ENCODE measurements at regions not wholly inside any gene's neighbourhood (a gene's known extent, or its start where the extent isn't known, plus 50 kb on each side); places are given as distances from the start of the nearest gene placed in this dataset.

DNA sequence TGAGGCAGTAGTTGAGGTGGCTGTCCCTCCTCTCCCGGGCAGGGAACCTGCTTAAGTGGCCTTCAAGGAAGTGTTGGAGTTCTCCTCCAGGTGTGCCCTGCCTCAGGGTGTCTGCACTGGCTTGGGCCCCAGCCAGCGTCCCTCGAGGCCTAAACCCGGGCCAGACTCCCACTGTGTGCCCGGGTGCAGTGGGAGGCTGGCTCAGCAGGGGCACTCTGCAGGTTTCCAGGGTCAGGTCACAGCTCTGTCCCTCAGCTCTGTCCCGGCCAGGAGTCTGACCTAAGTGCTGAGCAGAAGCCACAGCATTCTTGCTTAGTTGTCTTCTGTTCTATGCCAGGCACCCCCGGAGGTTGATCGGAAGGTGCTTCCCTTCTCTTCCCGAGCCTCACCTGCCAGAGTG is 69.0 kb upstream of the OTOS start:
- no peak for DNase-seq (ENCODE audit: low read depth in 2 of 2)

DNA sequence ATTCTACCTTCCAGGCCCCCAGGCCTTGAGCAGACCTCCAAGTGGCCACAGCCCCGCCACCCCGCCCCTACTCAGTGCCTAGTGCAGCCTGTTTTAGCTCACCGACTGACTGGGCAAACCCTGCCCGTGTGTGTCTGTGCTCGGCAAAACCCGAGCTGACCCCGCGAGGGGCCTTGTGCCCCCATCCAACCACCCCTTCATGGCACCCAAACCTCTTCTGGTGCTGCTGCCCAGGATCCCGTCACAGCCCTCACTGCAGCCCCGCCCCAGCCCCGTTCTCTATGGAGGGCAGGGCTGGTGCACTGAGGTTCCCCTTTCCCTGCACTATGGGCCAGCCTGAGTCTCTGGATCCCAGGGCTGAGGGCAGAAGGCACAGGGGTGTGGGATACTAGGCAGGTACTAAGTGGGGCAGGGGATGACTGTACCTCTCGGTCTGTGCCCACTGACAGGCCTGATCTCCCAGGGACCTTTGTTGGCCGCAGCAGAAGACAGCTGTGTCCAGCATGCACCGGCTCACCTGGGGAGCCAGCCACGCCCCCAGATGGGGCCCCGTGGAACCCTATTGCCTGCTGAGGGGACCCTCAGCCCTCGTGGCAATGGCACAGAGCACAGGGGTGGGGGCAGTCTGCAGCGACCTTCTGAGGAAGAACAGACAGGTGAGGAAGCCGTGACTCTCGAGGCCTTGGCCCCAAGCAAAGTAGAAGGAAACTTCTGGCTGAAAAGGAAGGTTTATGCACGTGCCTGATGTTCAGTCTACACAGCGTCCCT is 69.9 kb upstream of the OTOS start:
- no peak for DNase-seq (ENCODE audit: low read depth in 2 of 2)

DNA sequence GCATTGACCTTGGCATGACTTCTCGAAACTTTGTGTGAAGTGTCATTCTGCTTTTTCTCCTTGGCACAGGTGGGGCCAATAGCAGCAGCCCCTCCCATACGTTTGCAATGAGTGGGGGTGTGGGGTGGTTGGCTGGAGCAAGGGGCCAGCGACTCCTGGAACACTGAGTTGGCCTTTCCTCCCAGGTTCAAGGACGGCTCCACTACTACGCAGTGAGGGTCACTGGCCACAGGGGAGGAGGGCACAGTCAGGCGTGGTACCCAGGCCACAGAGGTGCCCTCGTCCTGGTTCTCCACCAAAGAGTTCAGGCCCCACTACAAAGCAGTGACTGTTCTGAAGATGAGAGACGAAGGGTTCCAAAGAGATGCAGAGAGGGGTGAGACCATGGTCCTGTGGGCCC is 70.6 kb upstream of the OTOS start:
- no peak for DNase-seq (ENCODE audit: low read depth in 2 of 2)

DNA sequence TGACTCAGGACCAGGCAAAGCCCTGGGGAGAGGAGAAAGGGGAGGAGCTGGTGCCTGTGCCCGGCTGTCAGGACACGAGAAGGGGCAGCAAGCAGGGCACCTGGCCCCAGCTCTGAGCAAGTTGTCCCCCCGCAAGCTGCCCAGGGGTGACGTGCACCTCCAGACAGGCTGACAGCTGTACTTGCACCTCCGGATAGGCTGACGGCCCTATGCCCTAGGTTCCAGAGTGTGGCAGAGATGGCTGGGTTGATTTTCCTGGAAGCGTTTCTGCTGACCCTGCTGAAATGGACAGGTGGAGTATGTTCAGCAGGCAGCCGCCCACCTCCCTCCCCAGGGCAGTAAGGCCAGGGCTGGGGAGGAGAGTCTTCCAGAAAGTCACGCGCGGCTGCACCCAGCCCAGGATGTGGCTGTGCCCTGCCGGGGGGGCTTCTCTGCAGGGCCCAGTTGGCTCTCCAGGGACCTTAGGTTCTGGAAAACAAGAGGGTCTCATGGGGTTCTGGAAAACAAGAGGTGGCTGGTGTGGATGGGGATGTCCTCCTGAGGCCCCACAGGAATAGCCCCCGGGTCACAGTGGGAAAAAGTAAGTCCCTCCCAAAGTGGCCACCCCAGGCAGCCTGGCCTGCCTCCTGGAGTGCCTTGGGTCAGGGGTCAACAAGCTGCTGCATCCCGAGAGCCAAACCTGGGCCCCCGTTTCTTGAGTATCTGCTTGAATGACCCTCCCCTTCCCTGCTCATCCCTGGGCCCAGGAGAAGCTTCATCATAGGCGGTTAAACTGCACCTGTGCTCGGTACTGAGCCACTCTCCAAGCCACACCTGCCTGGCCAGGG is 71.4 kb upstream of the OTOS start:
- DNase-seq (ENCODE audit: low read depth in 2 of 2) = no peak

DNA sequence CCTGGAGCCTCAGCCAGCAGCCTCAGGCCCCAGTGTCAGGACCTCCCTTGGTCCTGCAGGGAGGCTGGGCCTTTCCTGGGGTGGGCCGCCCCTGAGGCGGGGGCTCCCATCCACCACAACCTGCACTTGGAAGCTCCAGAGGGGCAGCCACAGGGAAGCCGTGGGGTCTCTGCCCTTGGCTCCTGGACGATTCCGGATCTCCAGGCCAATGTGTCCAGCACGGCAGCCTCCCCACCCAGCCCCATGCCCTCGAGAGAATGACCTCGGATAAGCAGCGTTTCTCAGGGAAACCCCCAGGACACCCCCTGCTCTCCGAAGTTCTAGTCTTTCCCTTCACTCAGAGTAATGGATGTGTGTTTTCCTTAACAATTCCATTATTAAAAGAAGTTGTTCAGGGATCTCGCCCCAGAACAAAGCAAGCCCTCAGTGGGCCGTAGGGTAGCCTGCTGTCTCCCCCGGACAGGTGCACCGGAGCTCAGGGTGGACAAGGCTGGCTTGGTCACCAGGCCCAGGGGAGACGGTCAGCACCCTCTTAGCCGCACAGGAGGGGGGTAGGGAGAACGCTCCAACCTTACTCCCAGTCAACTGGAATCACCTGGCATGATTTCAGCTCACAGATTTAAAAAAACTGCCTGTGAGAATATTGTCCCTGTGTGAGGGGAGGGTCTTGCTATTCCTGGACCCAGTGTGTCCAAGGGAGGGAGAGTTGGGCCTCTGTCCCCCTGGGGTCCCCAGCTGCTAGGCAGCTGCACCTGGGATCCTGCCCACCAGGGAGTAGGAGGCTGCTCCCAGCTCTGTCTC is 72.2 kb upstream of the OTOS start:
- DNase-seq (ENCODE audit: low read depth in 2 of 2) = no peak

DNA sequence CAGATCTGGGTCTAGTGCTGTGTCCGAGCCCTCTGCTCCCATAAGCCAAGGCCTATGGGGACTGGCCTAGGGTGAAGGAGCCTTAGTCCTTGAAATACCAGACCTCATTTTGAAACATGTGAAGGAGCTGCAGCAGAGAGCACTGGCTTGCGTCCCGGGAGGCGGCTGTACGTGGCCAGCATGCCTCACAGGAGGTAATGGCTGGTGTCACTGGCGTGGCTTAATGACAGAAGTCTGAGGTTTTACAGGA is 72.7 kb upstream of the OTOS start:
- no peak for DNase-seq (ENCODE audit: low read depth in 2 of 2)

DNA sequence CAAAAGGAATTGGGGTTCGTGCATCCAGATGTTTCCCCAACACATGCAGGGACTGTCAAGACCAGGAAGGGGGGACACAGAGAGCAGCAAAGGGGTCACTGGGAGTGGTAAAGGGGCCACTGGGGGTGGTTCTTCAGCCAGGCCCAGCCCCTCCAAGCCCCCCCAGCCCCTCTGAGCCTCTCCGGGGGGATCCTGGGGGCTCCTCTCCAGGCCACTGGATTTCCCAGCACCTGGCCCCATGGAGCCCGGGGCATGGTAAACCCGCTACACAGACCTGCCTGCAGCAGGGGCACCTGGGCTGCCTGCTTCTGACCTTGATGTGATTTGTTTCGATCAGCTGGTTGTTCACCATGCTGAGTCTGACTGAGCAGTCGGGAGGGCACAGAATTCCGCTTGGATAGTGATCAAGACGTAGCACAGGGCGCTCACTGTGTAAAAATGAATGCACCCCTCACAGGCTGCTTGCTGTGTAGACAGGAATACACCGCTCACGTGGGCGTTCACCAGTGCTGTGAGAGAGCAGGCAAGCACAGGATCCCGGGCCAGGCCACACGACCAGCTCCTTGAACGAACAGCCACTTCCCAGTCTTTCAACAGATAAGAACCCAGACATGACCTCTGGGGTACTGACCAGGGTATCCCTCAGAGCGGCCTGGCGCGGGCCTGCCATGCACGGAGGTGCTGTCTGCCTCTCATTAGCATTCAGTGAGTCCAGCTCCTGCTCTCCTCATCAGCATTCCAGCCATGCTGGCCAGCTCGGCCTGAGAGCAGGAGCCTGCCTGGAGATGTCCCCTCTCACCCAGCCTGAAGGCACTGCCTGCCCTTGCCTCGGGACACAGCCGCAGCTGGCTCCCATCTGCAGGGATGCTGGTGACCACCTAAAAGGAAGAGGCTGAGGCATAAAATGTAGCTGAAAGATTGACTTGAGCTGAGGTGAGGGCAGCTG is 73.3 kb upstream of the OTOS start:
- DNase-seq (ENCODE audit: low read depth in 2 of 2) = no peak

DNA sequence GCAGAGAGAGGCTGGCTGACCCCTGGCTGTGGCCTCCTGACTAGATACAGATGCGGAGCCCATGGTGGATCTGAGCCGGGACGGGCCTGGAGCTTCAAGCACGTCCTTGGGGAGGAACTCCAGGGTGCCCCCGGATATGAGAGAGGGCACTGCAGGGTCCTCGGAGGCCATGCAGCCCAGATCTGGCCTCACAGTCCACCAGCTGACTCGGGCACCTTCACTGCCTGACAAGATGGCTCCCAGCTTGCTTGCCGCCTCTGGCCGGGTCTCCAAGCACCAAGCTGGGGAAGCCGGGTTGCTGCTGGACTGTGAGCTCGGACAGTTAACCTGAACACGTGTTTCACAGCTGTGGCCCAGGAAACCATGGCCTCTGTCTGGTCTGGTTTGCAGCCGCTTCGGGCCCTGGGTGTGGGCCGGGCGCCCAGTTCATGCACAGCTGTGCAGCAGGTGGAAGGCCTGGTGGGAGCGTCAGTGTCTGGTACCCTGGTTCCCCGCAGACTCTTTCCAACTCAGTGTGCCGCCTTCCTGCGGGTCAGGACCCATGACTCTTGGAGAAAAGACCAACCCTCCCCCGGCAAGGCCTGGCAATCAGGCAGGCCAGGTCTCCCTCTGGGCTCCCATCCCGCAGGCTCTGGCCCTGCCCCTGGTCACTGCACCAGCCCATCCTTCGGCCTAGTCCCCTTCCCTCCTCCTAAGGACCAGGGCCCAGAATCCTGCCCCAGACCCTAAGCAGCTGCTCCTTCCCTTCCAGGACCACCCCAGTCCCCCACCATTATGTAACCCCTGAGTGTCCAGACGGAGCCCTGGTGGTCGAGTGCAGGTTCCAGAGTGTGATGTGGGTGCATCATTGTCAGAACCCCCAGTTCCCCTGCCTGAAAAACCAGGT is 74.6 kb upstream of the OTOS start:
- no peak for DNase-seq (ENCODE audit: low read depth in 2 of 2)

DNA sequence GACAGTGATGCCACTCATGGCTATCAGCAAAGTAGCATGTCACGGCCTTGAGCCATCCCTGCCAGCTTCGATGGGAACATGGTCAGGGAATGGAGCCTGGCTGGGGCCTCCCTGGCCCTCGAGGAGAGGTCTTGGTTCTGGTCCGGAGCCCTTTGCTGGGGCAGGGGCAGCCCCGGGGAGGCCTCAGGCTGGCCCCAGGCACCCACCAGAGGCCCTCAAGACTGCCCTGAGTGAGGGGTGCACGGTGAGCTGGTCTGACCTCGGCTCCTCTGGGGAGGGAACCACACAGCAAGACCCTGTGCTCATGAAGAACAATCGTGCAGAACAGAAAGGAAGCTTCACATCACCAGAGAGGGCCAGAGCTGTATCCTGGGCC is 75.2 kb upstream of the OTOS start:
- DNase-seq (ENCODE audit: low read depth in 2 of 2) = no peak

DNA sequence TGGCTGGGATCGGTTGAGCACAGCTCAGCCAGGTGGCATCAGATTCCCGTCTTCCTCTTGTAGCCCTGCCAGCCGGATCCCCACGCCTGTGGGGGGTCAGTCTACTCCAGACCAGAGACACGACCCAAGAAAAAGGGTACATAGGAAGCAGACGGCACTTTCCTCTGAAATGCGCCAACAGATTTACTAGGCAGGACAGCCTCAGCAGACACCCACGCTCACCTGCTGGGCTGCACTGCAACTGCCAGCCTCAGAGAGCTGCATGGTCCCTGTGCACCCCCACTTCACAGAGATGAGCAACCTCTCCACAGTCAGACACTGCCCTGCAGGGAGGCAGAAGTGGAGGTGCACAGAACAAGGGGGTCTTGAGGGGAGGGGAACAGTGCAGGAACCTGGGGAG is 75.7 kb upstream of the OTOS start:
- DNase-seq (ENCODE audit: low read depth in 2 of 2) = no peak

DNA sequence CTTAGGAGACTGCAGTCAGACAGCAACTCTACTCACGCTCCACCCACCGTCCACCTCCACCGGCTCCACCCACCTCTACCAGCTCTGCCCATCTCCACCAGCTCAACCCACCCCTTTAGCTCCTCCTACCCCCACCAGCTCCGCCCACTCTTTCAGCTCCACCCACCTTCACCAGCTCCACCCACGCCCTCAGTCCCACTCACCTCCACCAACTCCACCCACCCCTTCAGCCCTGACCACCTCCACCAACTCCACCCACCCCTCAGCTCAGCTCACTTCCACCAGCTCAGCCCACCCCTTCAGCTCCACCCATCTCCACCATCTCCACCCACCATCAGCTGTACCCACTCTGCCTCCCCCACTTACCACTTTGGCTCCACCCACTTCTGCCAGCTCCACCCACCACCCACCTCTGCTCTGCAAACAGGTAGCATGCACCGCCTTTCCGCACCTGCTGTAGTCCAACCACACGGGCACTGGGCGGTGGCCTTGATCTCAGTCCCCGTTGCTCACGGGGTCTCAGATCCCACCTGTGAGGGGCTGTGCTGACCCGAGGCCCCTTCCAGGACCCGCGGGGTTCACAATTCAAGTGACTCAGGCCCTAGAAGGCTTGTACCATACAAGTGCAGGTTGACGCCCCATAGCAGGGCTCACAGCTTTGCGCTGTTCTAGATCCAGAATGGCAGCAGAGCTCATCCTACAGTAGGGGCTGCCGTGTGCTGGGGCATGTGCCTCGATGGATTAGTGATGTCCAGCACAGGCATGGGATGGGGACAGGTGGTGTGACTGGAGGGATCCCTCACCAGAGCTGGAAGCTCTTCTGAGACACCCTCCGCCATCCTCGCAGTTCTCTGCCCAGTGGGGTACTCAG is 77.2 kb upstream of the OTOS start:
- no peak for DNase-seq (ENCODE audit: low read depth in 2 of 2)

DNA sequence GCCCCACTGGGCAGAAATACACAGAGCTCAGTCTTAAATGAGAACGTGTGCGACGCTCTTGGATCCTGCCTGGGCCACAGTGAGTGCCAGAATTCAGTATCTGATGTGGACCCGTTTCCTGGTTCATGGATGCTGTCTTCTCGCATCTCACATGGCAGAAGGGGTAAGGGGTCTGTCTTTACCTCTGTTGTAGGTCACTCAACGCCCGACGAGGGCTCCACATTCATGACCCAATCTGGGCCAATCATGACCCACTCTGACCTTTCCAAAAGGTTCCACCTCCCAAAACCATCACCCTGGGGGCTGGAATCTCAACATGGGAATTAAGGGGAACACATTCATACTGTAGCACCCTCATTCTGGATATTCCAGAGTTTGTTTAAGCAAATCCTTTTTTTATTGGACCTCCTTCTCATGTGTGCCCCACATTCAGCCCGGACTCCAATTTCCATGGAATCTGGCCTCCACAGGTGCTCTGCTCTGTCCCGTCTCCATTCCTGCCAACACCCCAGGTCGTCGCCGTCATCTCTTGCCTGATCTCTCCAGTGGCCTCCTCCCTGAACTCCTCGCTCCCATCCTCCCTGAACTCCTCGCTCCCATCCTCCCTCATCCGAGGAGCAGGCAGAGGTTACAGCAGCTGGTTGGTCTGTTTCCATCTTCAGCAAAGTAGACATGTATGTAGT is 78.9 kb upstream of the OTOS start:
- DNase-seq (ENCODE audit: low read depth in 2 of 2) = no peak

DNA sequence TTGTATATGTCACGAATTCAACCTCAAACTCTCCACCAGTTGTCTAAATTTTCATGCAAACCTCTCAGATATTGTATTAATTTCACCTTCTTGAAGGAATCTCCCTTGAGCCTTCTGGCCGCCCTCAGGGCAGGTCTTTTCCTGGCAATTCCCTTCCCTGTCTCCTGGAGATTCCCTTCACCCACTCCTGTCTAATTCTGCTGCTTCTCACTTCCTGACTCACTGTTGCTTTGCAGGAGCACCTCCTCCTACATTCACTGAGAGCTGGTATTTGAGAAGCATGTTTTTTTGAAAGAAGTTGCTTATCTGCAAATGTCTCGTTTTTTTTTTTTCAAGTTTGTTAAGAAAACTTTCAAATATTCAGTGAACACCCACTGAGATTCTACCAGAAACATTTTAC is 79.9 kb upstream of the OTOS start:
- no peak for DNase-seq (ENCODE audit: low read depth in 2 of 2)

DNA sequence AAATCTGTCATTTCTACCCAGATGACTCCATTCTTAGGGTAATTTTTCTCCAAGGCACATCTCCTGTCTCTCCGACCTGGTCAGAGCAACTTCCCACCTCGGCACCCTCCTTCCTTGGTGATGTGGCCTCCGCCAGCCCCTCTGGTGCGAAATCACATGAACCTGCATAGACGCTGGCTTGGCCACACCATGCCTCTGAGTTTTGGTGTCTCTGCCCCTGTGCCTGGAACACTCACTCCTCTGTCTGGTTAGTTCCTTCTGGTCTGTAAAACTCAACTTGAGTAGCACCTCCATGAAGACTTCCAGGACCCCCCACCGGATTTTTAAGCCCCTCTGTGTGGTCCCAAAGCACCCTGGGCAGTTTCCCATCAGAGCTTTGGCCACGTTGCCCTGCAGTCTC is 83.2 kb upstream of the OTOS start:
- no peak for DNase-seq (ENCODE audit: low read depth in 2 of 2)

DNA sequence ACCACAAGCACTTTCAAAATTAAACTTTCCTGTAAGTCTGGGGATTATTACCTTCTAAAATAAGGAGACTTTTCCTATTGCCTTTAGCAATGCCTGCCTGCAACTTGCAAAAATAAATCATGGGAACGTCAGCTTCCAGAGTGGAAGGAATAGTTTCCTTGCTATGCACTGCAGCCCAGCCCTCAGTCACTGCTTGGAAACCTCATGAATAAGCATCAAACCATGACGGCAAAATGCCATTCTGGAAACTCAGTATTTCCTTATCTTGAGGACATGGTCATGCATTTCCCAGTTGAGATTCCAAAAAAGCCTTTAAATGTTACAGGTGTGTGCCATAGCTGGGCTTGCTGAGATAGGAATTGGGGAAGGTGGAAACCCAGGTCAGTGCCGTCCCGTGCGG is 84.2 kb upstream of the OTOS start:
- no peak for DNase-seq (ENCODE audit: low read depth in 2 of 2)

DNA sequence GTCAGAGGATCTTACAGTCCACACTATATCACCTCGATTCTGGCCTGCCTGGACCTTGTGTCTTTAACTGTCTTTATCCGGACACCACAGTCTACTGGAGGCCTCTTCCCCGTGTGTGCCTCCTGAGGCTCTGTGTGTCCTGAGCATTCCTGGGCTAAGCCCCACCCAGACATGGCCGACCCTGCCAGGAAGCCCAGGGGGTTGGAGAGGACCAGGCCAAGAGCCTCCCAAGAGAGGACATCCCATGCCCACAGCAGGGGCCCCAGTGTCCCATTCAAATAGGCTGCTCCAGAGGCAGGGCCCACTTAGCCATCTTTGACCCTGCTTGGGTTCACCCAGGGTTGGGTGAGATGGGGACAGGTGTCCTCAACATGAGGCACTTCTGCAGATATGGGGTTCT is 84.7 kb upstream of the OTOS start:
- no peak for DNase-seq (ENCODE audit: low read depth in 2 of 2)

DNA sequence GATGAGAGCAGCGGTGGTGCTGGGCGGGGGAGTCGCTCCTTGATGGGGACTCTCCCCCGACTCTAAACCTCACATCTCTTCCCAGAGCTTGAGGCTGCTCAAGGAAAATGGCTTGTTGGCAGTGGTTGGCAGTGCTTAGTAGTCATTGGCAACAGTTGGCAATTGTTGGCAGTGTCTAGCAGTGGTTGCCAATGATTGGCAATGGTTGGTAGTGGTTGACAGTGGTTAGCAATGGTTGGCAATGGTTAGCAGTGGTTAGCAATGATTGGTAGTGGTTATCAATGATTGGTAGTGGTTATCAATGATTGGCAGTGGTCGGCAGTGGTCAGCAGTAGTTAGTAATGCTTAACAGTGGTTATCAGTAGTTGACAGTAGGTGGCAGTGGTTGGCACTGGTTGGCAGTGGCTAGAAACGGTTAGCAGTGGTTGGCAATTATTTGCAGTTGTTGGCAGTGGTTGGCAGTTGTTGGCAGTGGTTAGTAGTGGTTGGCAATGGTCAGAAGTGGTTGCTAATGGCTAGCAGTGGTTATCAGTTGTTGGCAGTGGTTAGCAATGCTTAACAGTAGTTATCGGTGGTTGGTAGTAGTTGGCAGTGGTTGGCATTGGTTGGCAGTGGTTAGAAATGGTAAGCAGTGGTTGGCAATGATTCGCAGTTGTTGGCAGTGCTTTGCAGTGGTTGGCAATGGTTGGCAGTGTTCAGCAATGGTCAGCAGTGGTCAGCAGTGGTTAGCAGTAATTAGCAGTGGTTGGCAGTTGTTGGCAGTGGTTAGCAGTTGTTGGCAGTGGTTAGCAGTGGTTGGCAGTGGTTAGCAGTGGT is 85.4 kb upstream of the OTOS start:
- DNase-seq (ENCODE audit: low read depth in 2 of 2) = no peak

All from fibroblast of skin of left biceps (primary cell).